Esophagus muscularis mucosa (tissue), 4 donors: ENCODE measurements at regions not wholly inside any gene's neighbourhood (a gene's known extent, or its start where the extent isn't known, plus 50 kb on each side); places are given as distances from the start of the nearest gene placed in this dataset.

Source experiments
- DNase-seq: peaks from one replicate; pipeline ENCODE4 v3.0.0-alpha.2; 2017; ENCODE audit errors: extremely low spot score
- H3K27ac ChIP-seq, 4 donors: fragments of 200-600 bp; sonication (generic); replicated peaks in 1 of 4; 1 replicate in 3 of 4; 2 replicates in 1 of 4; pipeline ENCODE4 v1.5.1; 2016 to 2019; ENCODE audit warnings: mild to moderate bottlenecking in 1 of 4
- H3K27me3 ChIP-seq, 4 donors: fragments of 200-600 bp; sonication (generic); one replicate each; pipeline versions ENCODE4 v1.5.1 to v1.6.0; 2016 to 2019
- H3K36me3 ChIP-seq, 4 donors: fragments of 200-600 bp; sonication (generic); one replicate each; pipeline ENCODE4 v1.5.1; 2016 to 2019
- H3K4me1 ChIP-seq, 4 donors: fragments of 200-600 bp; sonication (generic); one replicate each; pipeline ENCODE4 v1.5.1; 2016 to 2019
- H3K4me3 ChIP-seq, 4 donors: fragments of 200-600 bp; sonication (generic); 1 replicate in 2 of 4; 2 replicates in 2 of 4; pipeline ENCODE4 v1.5.1; 2016 to 2019; ENCODE audit warnings: mild to moderate bottlenecking in 4 of 4, moderate library complexity in 1 of 4
- H3K9me3 ChIP-seq, 4 donors: fragments of 200-600 bp; sonication (generic); 1 replicate in 3 of 4; 2 replicates in 1 of 4; pipeline ENCODE4 v1.5.1; 2016 to 2019
- EP300 ChIP-seq: sonication (generic); formaldehyde crosslinking; IDR thresholded peaks from one replicate; pipeline ENCODE4 v1.6.1; 2017; ENCODE audit warnings: antibody characterized with exemption
- POLR2A ChIP-seq: fragments of 450-650 bp; IDR thresholded peaks from one replicate; pipeline ENCODE4 v1.6.1; 2017; ENCODE audit warnings: antibody characterized with exemption, moderate library complexity, mild to moderate bottlenecking, low read depth
- POLR2AphosphoS5 ChIP-seq, 2 donors: sonication (generic); formaldehyde crosslinking; IDR thresholded peaks; one replicate each; pipeline ENCODE4 v1.6.1; 2017; ENCODE audit warnings: antibody characterized with exemption in 2 of 2
- WGBS: methylation state at CpG from one replicate; pipeline ENCODE4 v1.1.5; 2018; 5-methylcytosine and 5-hydroxymethylcytosine counted together
- intact Hi-C: fragments of 100-400 bp; cut with DNase I; formaldehyde crosslinking; loops from one replicate; pipeline ENCODE4 v1.15.1; 2023
- TF ChIP-seq, protein P1 (sequence below), 3 experiments: fragments of 200-600 bp in 2 of 3; fragments of 450-650 bp in 1 of 3; sonication (generic) in 2 of 3; IDR thresholded peaks; one replicate each; pipeline ENCODE4 v1.5.1; 2017 to 2019; ENCODE audit warnings: antibody characterized with exemption in 3 of 3, mild to moderate bottlenecking in 2 of 3, moderate library complexity in 1 of 3

DNA sequence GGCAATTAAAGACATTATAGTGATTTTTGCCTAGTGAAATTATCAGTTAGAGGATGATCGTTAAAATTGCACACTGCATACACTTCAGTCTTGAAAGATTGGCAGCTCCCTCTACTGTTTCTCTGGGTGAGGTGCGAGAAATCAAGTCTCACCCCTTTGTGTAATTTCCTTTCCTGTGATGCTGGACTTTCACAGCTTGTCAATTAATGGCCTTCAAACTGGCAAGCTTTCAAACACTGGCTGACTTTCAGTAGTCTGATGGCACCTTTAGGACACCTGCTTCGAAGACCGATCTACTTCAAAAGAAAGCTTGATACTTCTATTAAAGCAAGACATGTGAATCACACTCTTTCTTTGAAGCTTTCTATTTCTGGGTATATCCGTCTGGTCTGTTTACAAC, 706.7 kb upstream of the PTPRD start:
- Histone ChIP-seq H3K27me3 (no peaks in the 10 kb centered on the region), H3K36me3 (no peaks in the 10 kb centered on the region), H3K4me1 (no peaks in the 10 kb centered on the region), H3K9me3 (no peaks in the 10 kb centered on the region), H3K27ac (no peak overlapping the region), H3K4me3 (no peak overlapping the region)
- DNase-seq, result no peak
- intact Hi-C loops, result no loop called here
- WGBS, result 18% methylated on average over 5 of the region's 5 CpGs
- TF ChIP-seq EP300 (no peak), POLR2A (no peak), POLR2AphosphoS5 (IDR thresholded peaks at IDR 0.05) (no peak)
- TF ChIP-seq, protein P1, sequence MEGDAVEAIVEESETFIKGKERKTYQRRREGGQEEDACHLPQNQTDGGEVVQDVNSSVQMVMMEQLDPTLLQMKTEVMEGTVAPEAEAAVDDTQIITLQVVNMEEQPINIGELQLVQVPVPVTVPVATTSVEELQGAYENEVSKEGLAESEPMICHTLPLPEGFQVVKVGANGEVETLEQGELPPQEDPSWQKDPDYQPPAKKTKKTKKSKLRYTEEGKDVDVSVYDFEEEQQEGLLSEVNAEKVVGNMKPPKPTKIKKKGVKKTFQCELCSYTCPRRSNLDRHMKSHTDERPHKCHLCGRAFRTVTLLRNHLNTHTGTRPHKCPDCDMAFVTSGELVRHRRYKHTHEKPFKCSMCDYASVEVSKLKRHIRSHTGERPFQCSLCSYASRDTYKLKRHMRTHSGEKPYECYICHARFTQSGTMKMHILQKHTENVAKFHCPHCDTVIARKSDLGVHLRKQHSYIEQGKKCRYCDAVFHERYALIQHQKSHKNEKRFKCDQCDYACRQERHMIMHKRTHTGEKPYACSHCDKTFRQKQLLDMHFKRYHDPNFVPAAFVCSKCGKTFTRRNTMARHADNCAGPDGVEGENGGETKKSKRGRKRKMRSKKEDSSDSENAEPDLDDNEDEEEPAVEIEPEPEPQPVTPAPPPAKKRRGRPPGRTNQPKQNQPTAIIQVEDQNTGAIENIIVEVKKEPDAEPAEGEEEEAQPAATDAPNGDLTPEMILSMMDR (IDR thresholded peaks at IDR 0.05), result peak; percentile 10 to 42 (median 23)

DNA sequence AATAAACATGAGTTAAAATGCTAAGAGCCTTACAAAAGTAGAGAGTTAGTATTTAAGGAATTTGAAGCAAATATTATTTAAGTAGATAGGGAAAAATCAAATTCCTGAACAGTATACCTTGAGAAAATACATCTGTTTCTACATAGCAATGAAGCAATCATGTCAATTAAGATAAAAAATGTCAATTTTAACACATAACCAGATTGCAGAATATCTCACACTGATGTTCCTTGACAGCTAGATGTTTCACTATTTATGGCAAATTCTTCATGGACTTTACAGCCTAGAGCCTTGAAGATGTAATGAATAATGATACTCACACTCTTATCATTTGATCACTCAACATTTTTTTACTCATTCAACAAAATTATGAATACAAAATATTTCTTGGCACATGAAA, 708.2 kb upstream of the PTPRD start:
- DNase-seq, result no peak
- no peak for TF ChIP-seq EP300
- TF ChIP-seq, protein P1 (IDR thresholded peaks at IDR 0.05), result no peak
- TF ChIP-seq POLR2A, result no peak
- TF ChIP-seq POLR2AphosphoS5 (IDR thresholded peaks at IDR 0.05), result no peak
- H3K27me3 ChIP-seq, result no peaks in the 10 kb centered on the region
- H3K9me3 ChIP-seq, result no peaks in the 10 kb centered on the region
- no peak overlapping the region for H3K27ac ChIP-seq
- no peak overlapping the region for H3K4me3 ChIP-seq
- intact Hi-C loops, result no loop called here
- no peaks in the 10 kb centered on the region for H3K36me3 ChIP-seq
- no peaks in the 10 kb centered on the region for H3K4me1 ChIP-seq

DNA sequence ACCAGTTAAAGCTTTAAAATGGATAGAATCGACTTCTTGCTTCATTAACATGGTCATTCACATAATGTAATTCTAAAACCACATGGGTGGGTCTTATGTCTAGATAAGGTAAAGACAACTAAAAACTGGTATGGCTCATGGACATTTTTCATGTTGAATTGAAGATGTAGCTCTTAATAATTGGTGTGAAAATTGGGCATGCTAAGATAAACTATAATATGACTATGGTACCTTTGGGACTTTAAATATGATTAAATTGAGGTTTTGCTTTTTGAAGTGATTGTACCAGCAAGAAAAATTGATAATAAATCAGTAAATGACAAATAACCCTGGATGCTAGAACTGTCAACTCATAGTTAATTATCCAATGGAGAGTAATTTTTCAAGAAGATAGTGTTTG, 710.7 kb upstream of the PTPRD start:
- intact Hi-C loops, result no loop called here
- Histone ChIP-seq H3K4me3 (no peak overlapping the region), H3K27ac (no peak overlapping the region), H3K27me3 (no peaks in the 10 kb centered on the region), H3K9me3 (no peaks in the 10 kb centered on the region), H3K36me3 (no peaks in the 10 kb centered on the region), H3K4me1 (no peaks in the 10 kb centered on the region)
- TF ChIP-seq EP300 (no peak), POLR2A (no peak), POLR2AphosphoS5 (IDR thresholded peaks at IDR 0.05) (no peak)
- TF ChIP-seq, protein P1 (IDR thresholded peaks at IDR 0.05), result no peak
- no peak for DNase-seq
- 79% methylated on average over 1 of the region's 1 CpG for WGBS

DNA sequence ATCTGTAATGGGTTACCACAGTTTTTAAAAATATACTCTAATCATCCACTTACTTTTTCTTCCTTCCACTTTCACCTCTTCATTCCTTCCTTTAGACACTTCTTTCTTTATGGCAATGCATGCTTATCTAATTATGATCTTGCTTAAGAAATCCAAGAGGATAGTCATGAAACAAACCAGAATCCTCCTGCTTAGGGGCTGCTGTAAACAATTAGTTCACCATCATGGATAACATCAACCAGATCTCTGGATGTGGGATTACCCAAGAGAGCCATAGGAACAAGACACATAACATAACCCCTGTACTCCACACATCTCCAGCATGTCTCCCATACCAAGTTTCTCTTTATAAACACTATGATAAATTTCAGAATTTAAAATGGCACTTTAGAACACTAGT, 713.4 kb upstream of the PTPRD start:
- no peak overlapping the region for H3K4me3 ChIP-seq

DNA sequence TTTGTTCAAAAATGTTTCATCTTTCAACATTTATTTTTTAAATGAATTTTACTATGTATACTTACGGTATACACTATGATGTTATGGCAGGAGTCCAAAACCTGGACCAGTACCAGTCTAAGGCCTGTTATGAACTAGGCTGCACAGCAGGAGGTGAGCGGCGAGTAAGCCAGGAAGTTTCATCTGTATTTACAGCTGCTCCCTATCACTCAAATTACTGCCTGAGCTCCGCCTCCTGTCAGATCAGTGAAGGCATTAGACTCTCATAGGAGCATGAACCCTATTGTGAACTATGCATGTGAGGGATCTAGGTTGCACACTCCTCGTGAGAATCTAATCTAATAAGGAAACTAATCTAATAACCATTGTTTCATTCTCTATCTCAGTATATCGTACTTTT, 715.5 kb upstream of the PTPRD start:
- no peak overlapping the region for H3K27ac ChIP-seq
- no peaks in the 10 kb centered on the region for H3K9me3 ChIP-seq
- no peaks in the 10 kb centered on the region for H3K36me3 ChIP-seq
- 77% methylated on average over 6 of the region's 6 CpGs for WGBS
- no peaks in the 10 kb centered on the region for H3K27me3 ChIP-seq
- DNase-seq, result no peak
- intact Hi-C loops, result no loop called here
- H3K4me1 ChIP-seq, result no peaks in the 10 kb centered on the region
- TF ChIP-seq POLR2A (no peak), POLR2AphosphoS5 (IDR thresholded peaks at IDR 0.05) (no peak), EP300 (no peak)
- TF ChIP-seq, protein P1 (IDR thresholded peaks at IDR 0.05), result no peak
- no peak overlapping the region for H3K4me3 ChIP-seq

More for the DNA sequence above, 713.4 kb upstream of the PTPRD start:
- Histone ChIP-seq H3K9me3 (no peaks in the 10 kb centered on the region), H3K27me3 (no peaks in the 10 kb centered on the region), H3K36me3 (no peaks in the 10 kb centered on the region), H3K4me1 (no peaks in the 10 kb centered on the region), H3K27ac (no peak overlapping the region)
- intact Hi-C loops, result no loop called here
- no peak for TF ChIP-seq POLR2A
- TF ChIP-seq, protein P1 (IDR thresholded peaks at IDR 0.05), result no peak
- TF ChIP-seq EP300, result no peak
- DNase-seq, result no peak
